A549 (cell line): ENCODE measurements at regions not wholly inside any gene's neighbourhood (a gene's known extent, or its start where the extent isn't known, plus 50 kb on each side); places are given as distances from the start of the nearest gene placed in this dataset.

Source experiments
- ATAC-seq, 2 experiments: fragments of 200-7000 bp in 1 of 2; fragments of >200 bp in 1 of 2; cut with Nextera tagmentation in 1 of 2; cut with Tn5 transposase in 1 of 2; 3 replicates each; pipeline versions ENCODE4 v1.8.0 to v1.9.1; 2018 to 2020; ENCODE audit warnings: mild to moderate bottlenecking in 1 of 2, moderate library complexity in 1 of 2
- CTCF ChIA-PET: fragments of 300-600 bp; sonication (Branson Sonifier 250); formaldehyde crosslinking; extraction: SDS; loops from one replicate; lab custom pipeline; 2021; ENCODE audit warnings: antibody characterized with exemption, inconsistent platforms; lab: Yijun Ruan, JAX
- POLR2A ChIA-PET: fragments of 350-600 bp; formaldehyde crosslinking; extraction: SDS; loops from one replicate; lab custom pipeline; 2021; ENCODE audit warnings: antibody characterized with exemption, inconsistent platforms; lab: Yijun Ruan, JAX
- DNase-seq, 2 experiments: peaks; one replicate each; pipeline versions ENCODE4 v3.0.0 to v3.0.0-alpha.2; 2011 to 2016; ENCODE audit warnings: low read depth in 1 of 2, low spot score in 1 of 2
- FAIRE-seq: peaks from 2 replicates; lab custom pipeline; 2011; peaks lifted over from hg19 to GRCh38; lab: Jason Lieb, UNC
- H3K27ac ChIP-seq, 2 experiments: fragments of >200 bp; sonication (Bioruptor Twin); formaldehyde crosslinking; 3 replicates each; pipeline ENCODE4 v1.5.1; 2016 to 2017
- H3K4me1 ChIP-seq: fragments of >200 bp; sonication (Bioruptor Twin); formaldehyde crosslinking; 3 replicates; pipeline ENCODE4 v1.6.1; 2016
- H3K4me2 ChIP-seq: fragments of >200 bp; sonication (Bioruptor Twin); formaldehyde crosslinking; 3 replicates; pipeline ENCODE4 v1.6.1; 2016
- H3K4me3 ChIP-seq: fragments of >200 bp; sonication (Bioruptor Twin); formaldehyde crosslinking; 3 replicates; pipeline ENCODE4 v1.5.1; 2016
- H3K9me3 ChIP-seq: fragments of >200 bp; sonication (Bioruptor Twin); formaldehyde crosslinking; 3 replicates; pipeline ENCODE4 v1.6.1; 2016
- CHD2 ChIP-seq: fragments of 150-350 bp; IDR thresholded peaks from 2 replicates; pipeline ENCODE4 v1.6.1; 2014; ENCODE audit warnings: low read length; ENCODE audit not compliant: partially characterized antibody
- FOSB ChIP-seq: fragments of 250-450 bp; sonication (Bioruptor Pico); IDR thresholded peaks from 2 replicates; pipeline ENCODE4 v1.5.0; 2020; ENCODE audit warnings: mild to moderate bottlenecking, moderate library complexity
- FOSL2 ChIP-seq, 2 experiments: fragments of 450-650 bp in 1 of 2; fragments of >200 bp in 1 of 2; sonication (Bioruptor Twin) in 1 of 2; formaldehyde crosslinking; IDR thresholded peaks; 2 replicates each; pipeline versions ENCODE4 v1.5.0 to v1.6.1; 2016 to 2020; ENCODE audit warnings: mild to moderate bottlenecking in 1 of 2, moderate library complexity in 1 of 2
- FOXS1 ChIP-seq: fragments of 250-450 bp; sonication (Bioruptor Pico); IDR thresholded peaks from 2 replicates; pipeline ENCODE4 v1.5.0; 2020; ENCODE audit warnings: mild to moderate bottlenecking, moderate library complexity
- GATA3 ChIP-seq: IDR thresholded peaks from 2 replicates; pipeline ENCODE4 v1.6.1; 2012; ENCODE audit warnings: borderline replicate concordance
- HDAC2 ChIP-seq: fragments of 200-600 bp; sonication (generic); IDR thresholded peaks from 2 replicates; pipeline ENCODE4 v1.6.1; 2016
- HES2 ChIP-seq: fragments of >200 bp; sonication (Bioruptor Twin); formaldehyde crosslinking; IDR thresholded peaks from 2 replicates; pipeline ENCODE4 v1.6.1; 2016
- HEYL ChIP-seq: fragments of 250-450 bp; sonication (Bioruptor Pico); IDR thresholded peaks from 2 replicates; pipeline ENCODE4 v1.8.0; 2021; ENCODE audit warnings: mild to moderate bottlenecking, moderate library complexity
- HOXA7 ChIP-seq: fragments of 250-450 bp; sonication (Bioruptor Pico); IDR thresholded peaks from 2 replicates; pipeline ENCODE4 v1.5.0; 2020; ENCODE audit warnings: mild to moderate bottlenecking, moderate library complexity
- HOXB13 ChIP-seq: fragments of 250-450 bp; sonication (Bioruptor Pico); IDR thresholded peaks from 2 replicates; pipeline ENCODE4 v1.5.0; 2020; ENCODE audit warnings: low read depth, mild to moderate bottlenecking, moderate library complexity
- JUN ChIP-seq, 2 experiments: fragments of >200 bp; sonication (Bioruptor Twin); formaldehyde crosslinking; IDR thresholded peaks; 2 replicates in 1 of 2; 3 replicates in 1 of 2; pipeline ENCODE4 v1.6.1; 2016 to 2017
- JUNB ChIP-seq: fragments of >200 bp; sonication (Bioruptor Twin); formaldehyde crosslinking; IDR thresholded peaks from 2 replicates; pipeline ENCODE4 v1.6.1; 2016
- KDM5A ChIP-seq: fragments of 200-600 bp; sonication (generic); IDR thresholded peaks from 2 replicates; pipeline ENCODE4 v1.6.1; 2016; ENCODE audit warnings: antibody characterized with exemption, mild to moderate bottlenecking
- MAFK ChIP-seq: fragments of 450-650 bp; IDR thresholded peaks from 2 replicates; pipeline ENCODE4 v1.6.1; 2014; ENCODE audit not compliant: partially characterized antibody
- MAZ ChIP-seq: fragments of 150-350 bp; IDR thresholded peaks from 2 replicates; pipeline ENCODE4 v1.6.1; 2014; ENCODE audit warnings: antibody characterized with exemption, low read depth, low read length, borderline replicate concordance
- NR3C1 ChIP-seq: fragments of >200 bp; sonication (Bioruptor Twin); formaldehyde crosslinking; IDR thresholded peaks from 3 replicates; pipeline ENCODE4 v1.6.1; 2017
- POLR2A ChIP-seq: IDR thresholded peaks from 2 replicates; pipeline ENCODE4 v1.6.1; 2012; ENCODE audit warnings: mild to moderate bottlenecking, low read length
- RAD21 ChIP-seq, 2 experiments: fragments of >200 bp in 1 of 2; sonication (Bioruptor Twin) in 1 of 2; formaldehyde crosslinking in 1 of 2; IDR thresholded peaks in 1 of 2; conservative IDR thresholded peaks in 1 of 2; 2 replicates in 1 of 2; 3 replicates in 1 of 2; pipeline ENCODE4 v1.6.1; 2012 to 2018; ENCODE audit warnings: inconsistent platforms in 1 of 2
- RARB ChIP-seq: fragments of 250-450 bp; sonication (Bioruptor Pico); IDR thresholded peaks from 2 replicates; pipeline ENCODE4 v1.8.0; 2021; ENCODE audit warnings: mild to moderate bottlenecking, moderate library complexity
- RCOR1 ChIP-seq: fragments of 150-350 bp; IDR thresholded peaks from 2 replicates; pipeline ENCODE4 v1.6.1; 2014; ENCODE audit warnings: antibody characterized with exemption, low read length, low read depth
- RFX5 ChIP-seq: fragments of 450-650 bp; IDR thresholded peaks from 2 replicates; pipeline ENCODE4 v1.7.1; 2014; ENCODE audit warnings: antibody characterized with exemption, mild to moderate bottlenecking, moderate library complexity
- RNF2 ChIP-seq: fragments of 200-600 bp; sonication (generic); IDR thresholded peaks from 2 replicates; pipeline ENCODE4 v1.6.1; 2016; ENCODE audit warnings: low read depth, mild to moderate bottlenecking, antibody characterized with exemption, moderate library complexity, borderline replicate concordance
- SMC3 ChIP-seq: fragments of >200 bp; sonication (Bioruptor Twin); formaldehyde crosslinking; IDR thresholded peaks from 3 replicates; pipeline ENCODE4 v1.6.1; 2018; ENCODE audit warnings: inconsistent platforms
- USF2 ChIP-seq: fragments of 450-650 bp; IDR thresholded peaks from 2 replicates; pipeline ENCODE4 v1.6.1; 2014; ENCODE audit warnings: antibody characterized with exemption
- ZNF302 ChIP-seq: fragments of 250-450 bp; sonication (Bioruptor Pico); IDR thresholded peaks from 2 replicates; pipeline ENCODE4 v1.9.0; 2021; ENCODE audit warnings: inconsistent platforms, mild to moderate bottlenecking, moderate library complexity
- WGBS: methylation state at CpG from one replicate; pipeline ENCODE4 v1.1.6; 2017; ENCODE audit errors: missing lambda C conversion rate; 5-methylcytosine and 5-hydroxymethylcytosine counted together
- TF ChIP-seq, protein P1 (sequence below): fragments of >200 bp; sonication (Bioruptor Twin); formaldehyde crosslinking; IDR thresholded peaks from 3 replicates; pipeline ENCODE4 v1.6.1; 2016

DNA sequence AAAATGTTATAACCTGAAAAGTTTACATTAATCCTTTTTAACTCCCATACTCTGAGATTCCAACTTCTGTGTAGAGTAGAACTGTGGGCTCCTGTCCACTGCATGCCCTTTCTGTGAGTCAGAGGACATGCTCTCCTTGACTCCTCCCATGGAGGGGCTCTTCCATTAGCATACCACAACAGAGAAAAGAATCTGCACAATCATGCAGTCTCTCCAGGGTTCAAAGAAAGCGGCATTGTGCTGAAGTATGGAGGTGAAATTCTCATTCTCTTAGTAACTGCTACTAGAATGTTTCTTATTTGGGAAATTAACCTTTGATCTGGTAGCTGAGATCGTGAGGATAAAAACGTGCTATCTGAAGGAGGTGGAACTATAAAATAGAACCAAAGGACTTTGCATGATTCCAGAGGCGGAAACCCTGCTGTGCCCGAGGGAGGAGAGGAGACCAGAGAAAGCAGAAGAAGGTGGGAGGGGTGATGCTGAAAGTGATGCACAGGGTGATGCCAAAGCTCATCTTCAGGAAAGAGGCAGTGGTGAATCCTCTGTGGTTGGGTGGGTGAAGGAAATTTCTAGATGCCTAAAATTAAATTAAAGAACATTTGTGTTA lies 202.2 kb upstream of the PCSK2 start (continued):
- TF ChIP-seq, protein P1, sequence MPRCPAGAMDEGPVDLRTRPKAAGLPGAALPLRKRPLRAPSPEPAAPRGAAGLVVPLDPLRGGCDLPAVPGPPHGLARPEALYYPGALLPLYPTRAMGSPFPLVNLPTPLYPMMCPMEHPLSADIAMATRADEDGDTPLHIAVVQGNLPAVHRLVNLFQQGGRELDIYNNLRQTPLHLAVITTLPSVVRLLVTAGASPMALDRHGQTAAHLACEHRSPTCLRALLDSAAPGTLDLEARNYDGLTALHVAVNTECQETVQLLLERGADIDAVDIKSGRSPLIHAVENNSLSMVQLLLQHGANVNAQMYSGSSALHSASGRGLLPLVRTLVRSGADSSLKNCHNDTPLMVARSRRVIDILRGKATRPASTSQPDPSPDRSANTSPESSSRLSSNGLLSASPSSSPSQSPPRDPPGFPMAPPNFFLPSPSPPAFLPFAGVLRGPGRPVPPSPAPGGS: no peak
- TF ChIP-seq HOXA7 (CRISPR knock-in tag) (no peak), NR3C1 (no peak), USF2 (no peak), RCOR1 (no peak), JUN (IDR thresholded peaks at IDR 0.05) (no peak), RFX5 (no peak)

GRCh38 chr20:17026346-17026745 lies 200.5 kb upstream of the PCSK2 start:
- ATAC-seq (no peak), DNase-seq (no peak), FAIRE-seq (no peak)
- Histone ChIP-seq H3K4me3 (no peak overlapping the region), H3K4me2 (no peak overlapping the region), H3K4me1 (no peaks in the 10 kb centered on the region), H3K9me3 (no peaks in the 10 kb centered on the region), H3K27ac (no peak overlapping the region)
- ChIA-PET POLR2A (no interaction called here), CTCF (interaction anchor here (0.6 to 0.7 kb wide), 3 partner anchors 37 to 386 kb away, joined by 3 to 5 read pairs (median 4); no protein-coding TSS in a partner anchor)
- TF ChIP-seq KDM5A (no peak), ZNF302 (no peak), SMC3 (no peak), RNF2 (no peak), FOSL2 (IDR thresholded peaks at IDR 0.05) (no peak), FOSL2 (CRISPR knock-in tag; IDR thresholded peaks at IDR 0.05) (no peak), GATA3 (no peak), RAD21 (conservative IDR thresholded peaks at IDR 0.05 in 1 of 2, IDR thresholded peaks at IDR 0.05 in 1 of 2) (no peak), JUNB (no peak), RARB (CRISPR knock-in tag) (no peak), POLR2A (no peak), HOXB13 (no peak), CHD2 (no peak), FOSB (CRISPR knock-in tag) (no peak), HEYL (CRISPR knock-in tag) (no peak), MAFK (no peak), FOXS1 (no peak)
- TF ChIP-seq, protein P1: no peak
- WGBS: 59% methylated on average over 2 of the region's 2 CpGs

GRCh38 chr20:17029698-17030097 lies 197.1 kb upstream of the PCSK2 start:
- FAIRE-seq (no peak), DNase-seq (no peak), ATAC-seq (no peak)
- ChIA-PET CTCF (no interaction called here), POLR2A (no interaction called here)
- Histone ChIP-seq H3K4me2 (peak overlapping the region; percentile 7; the same call in 1 of the 3 replicates), H3K27ac (no peak overlapping the region), H3K4me3 (no peak overlapping the region), H3K9me3 (no peaks in the 10 kb centered on the region), H3K4me1 (no peaks in the 10 kb centered on the region)
- 4% methylated on average over 4 of the region's 4 CpGs for WGBS
- TF ChIP-seq HES2: no peak
- TF ChIP-seq HDAC2: no peak
- TF ChIP-seq FOSB (CRISPR knock-in tag): no peak
- no peak for TF ChIP-seq MAZ
- TF ChIP-seq HEYL (CRISPR knock-in tag): no peak
- no peak for TF ChIP-seq HOXB13
- no peak for TF ChIP-seq RCOR1
- TF ChIP-seq POLR2A: no peak
- no peak for TF ChIP-seq FOSL2 (IDR thresholded peaks at IDR 0.05)
- no peak for TF ChIP-seq FOSL2 (CRISPR knock-in tag; IDR thresholded peaks at IDR 0.05)
- TF ChIP-seq MAFK: no peak
